Mesothelial cell of epicardium (in vitro differentiated cells): ENCODE measurements at regions not wholly inside any gene's neighbourhood (a gene's known extent, or its start where the extent isn't known, plus 50 kb on each side); places are given as distances from the start of the nearest gene placed in this dataset.

Experiments used
- DNase-seq, 2 experiments: peaks; one replicate each; pipeline ENCODE4 v3.0.0; 2021; ENCODE audit warnings: low spot score in 2 of 2; ENCODE audit not compliant: unreplicated experiment in 2 of 2
- H3K27ac Mint-ChIP-seq: 2 replicates; pipeline ENCODE4 v1.8.0; 2021; ENCODE audit warnings: mixed read lengths
- H3K27me3 Mint-ChIP-seq: 2 replicates; pipeline ENCODE4 v1.8.0; 2021; ENCODE audit warnings: low read depth, mixed read lengths
- H3K36me3 Mint-ChIP-seq: 2 replicates; pipeline ENCODE4 v1.8.0; 2021; ENCODE audit warnings: mixed read lengths
- H3K4me1 Mint-ChIP-seq: 2 replicates; pipeline ENCODE4 v1.8.0; 2021; ENCODE audit warnings: mixed read lengths
- H3K4me3 Mint-ChIP-seq: 2 replicates; pipeline ENCODE4 v1.8.0; 2021; ENCODE audit warnings: mild to moderate bottlenecking, moderate library complexity, mixed read lengths
- H3K9me3 Mint-ChIP-seq: 2 replicates; pipeline ENCODE4 v1.8.0; 2021; ENCODE audit warnings: mixed read lengths
- TF ChIP-seq, protein P1 (sequence below): fragments of 200-600 bp; sonication (generic); IDR thresholded peaks from one replicate; pipeline ENCODE4 v1.5.0; 2021; ENCODE audit warnings: antibody characterized with exemption; ENCODE audit not compliant: unreplicated experiment

DNA sequence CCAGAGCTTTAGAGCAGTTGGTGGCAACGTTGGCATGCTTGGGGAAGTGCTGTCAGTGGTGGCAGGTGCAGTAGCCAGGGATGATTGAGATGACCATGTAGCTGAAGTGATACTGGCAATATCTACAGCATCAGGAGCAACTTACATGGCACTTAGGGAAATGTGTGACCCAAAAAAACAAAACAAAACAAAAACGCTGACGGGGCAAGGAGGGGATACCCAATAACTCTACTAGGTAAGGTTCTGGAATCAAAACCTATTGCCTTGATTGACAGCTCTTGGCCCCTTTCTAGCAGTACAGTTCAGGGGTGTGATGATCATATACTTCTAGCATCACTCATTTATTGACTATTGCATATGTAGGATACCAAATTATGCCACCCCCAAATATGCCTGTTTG lies 312.6 kb downstream of the AASDHPPT start:
- no peak for DNase-seq
- Mint-ChIP-seq H3K4me3 (no peak overlapping the region), H3K27me3 (no peaks in the 10 kb centered on the region), H3K4me1 (peaks cover 9% of the 10 kb centered on the region), H3K36me3 (peaks cover 6% of the 10 kb centered on the region), H3K9me3 (peaks cover 17% of the 10 kb centered on the region), H3K27ac (no peak overlapping the region)
- TF ChIP-seq, protein P1, sequence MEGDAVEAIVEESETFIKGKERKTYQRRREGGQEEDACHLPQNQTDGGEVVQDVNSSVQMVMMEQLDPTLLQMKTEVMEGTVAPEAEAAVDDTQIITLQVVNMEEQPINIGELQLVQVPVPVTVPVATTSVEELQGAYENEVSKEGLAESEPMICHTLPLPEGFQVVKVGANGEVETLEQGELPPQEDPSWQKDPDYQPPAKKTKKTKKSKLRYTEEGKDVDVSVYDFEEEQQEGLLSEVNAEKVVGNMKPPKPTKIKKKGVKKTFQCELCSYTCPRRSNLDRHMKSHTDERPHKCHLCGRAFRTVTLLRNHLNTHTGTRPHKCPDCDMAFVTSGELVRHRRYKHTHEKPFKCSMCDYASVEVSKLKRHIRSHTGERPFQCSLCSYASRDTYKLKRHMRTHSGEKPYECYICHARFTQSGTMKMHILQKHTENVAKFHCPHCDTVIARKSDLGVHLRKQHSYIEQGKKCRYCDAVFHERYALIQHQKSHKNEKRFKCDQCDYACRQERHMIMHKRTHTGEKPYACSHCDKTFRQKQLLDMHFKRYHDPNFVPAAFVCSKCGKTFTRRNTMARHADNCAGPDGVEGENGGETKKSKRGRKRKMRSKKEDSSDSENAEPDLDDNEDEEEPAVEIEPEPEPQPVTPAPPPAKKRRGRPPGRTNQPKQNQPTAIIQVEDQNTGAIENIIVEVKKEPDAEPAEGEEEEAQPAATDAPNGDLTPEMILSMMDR: no peak

DNA sequence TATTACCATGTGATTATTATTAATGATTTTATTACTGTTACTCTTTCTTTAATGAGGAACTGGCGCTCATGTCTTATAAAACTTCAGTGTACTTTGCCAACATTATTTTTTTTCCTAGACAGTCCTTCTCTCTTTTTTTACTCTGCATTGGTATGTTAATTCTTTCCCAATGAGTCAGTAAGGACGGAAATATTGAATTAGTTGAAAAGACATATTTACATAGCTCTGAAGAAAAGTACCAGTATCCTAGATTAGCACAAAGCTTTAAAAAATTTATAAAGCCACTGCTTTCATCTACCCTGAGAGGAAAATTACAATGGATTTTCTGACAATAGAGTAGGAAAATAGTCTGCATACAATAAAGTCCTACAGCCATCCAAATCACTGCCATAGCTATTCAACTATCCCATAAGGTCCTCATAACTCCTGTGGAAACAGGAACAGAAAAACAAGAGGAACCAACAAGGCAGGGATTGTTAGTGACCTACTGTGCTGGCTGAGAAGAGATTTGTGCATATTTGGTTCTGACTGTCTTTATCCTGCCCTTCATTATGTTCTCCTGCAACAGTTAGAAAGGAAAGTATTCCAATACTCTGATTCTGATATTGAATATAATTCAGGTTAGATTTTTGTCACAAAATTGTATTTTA lies 314.4 kb downstream of the AASDHPPT start:
- TF ChIP-seq, protein P1: no peak
- peaks cover 20% of the 10 kb centered on the region for H3K9me3 Mint-ChIP-seq
- H3K27me3 Mint-ChIP-seq: no peaks in the 10 kb centered on the region
- H3K4me1 Mint-ChIP-seq: peaks cover 9% of the 10 kb centered on the region
- H3K27ac Mint-ChIP-seq: peak overlapping the region; percentile 73
- DNase-seq: no peak
- peaks cover 10% of the 10 kb centered on the region for H3K36me3 Mint-ChIP-seq
- H3K4me3 Mint-ChIP-seq: no peak overlapping the region

DNA sequence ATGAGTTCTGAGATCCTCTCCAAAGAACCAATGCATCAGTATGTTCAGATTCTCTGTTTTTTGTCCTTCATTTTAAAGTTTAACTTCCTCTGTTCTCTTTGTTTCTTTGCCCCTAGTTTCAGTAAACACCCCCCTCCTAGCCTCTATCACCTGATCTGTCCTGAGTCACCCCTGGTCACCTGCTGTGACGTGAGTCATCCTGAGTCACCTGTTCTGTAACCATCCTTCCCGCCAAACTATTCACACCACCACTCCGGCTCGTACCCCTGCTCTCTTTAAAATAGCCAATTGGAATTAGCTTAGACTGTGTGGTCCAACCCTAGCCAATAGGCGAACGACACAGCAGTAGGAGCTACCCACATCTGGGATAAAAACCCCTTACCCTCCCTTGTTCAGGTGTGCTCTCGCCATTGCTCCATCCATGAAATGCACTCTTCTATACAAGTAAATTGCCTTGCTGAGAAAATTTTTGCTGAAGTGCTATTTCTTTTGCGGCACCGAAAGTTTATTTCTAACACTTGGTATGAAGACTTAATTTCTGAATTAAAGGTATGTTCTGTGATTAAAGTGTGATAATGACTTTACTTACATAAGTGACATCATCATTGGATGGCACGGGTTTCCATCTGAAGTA lies 318.4 kb downstream of the AASDHPPT start:
- Mint-ChIP-seq H3K9me3 (peaks cover 8% of the 10 kb centered on the region), H3K27me3 (no peaks in the 10 kb centered on the region), H3K4me3 (no peak overlapping the region), H3K36me3 (peaks cover 4% of the 10 kb centered on the region), H3K4me1 (peaks cover 20% of the 10 kb centered on the region), H3K27ac (no peak overlapping the region)
- no peak for DNase-seq
- TF ChIP-seq, protein P1: no peak

DNA sequence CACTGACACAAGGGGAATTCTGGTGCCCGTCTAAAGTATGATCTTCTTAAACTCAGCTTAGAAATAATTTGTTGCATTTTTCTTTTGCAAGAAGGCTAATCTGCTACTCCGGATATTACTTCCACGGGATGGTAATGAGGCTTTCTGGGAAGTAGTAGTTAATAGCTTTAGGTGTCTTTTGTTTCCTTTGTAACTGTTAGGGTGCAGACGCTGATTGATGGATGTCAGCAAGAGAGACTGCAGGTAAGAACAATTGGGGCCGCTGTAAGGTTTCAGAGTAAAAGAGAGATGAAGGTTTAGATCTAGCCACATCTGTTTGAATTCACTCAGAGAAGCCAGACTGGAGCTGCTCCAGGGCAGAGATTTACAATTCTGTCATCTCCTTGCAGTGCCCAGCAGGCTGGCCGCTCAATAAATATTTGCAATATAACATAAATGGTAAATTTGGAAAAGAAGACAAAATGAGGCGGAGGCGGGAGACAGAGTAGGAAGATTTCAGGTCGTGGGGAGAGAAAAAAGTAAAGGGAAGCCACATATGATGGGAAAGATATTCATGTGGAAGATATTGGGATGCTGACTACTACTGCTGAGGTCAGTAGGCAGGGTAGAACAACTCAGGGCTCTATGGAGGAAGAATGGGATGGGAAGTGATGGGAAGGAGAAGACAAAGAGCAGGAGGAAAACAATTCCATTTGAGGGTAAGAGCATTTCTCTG lies 320.5 kb downstream of the AASDHPPT start:
- Mint-ChIP-seq H3K9me3 (peaks cover 8% of the 10 kb centered on the region), H3K27me3 (no peaks in the 10 kb centered on the region), H3K4me1 (peaks cover 15% of the 10 kb centered on the region), H3K36me3 (peaks cover 4% of the 10 kb centered on the region), H3K4me3 (no peak overlapping the region), H3K27ac (no peak overlapping the region)
- TF ChIP-seq, protein P1: no peak
- no peak for DNase-seq

DNA sequence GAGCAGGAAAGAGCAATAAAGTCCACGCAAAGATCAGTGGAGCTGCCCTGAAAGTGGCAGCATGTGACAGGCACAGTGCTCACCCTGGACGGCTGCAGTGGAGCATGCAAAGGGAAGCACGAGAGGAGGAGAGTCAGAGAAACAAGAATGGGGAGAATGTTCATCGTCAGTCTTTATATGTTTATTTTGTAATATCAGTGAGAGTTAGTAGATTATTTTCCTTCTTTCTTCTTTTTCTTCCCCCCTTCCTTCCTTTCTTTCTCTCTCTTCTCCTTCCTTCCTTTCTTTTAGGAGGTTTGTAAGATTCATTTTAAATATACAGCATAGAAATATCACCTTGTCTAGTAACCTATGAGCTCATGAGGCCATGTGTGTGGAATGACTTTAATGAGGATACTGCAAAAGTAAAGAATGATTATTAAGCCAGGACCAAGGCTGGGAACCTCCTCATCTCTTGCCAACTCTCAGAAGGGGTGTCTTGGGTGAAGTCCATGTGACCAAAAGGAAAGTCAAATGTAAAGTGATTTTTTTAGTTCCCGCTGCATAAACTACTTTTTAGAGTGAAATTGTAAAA lies 321.1 kb downstream of the AASDHPPT start:
- no peak overlapping the region for H3K4me3 Mint-ChIP-seq
- no peak for DNase-seq
- H3K27ac Mint-ChIP-seq: peak overlapping the region; percentile 15
- peaks cover 15% of the 10 kb centered on the region for H3K4me1 Mint-ChIP-seq
- H3K27me3 Mint-ChIP-seq: no peaks in the 10 kb centered on the region
- TF ChIP-seq, protein P1: no peak
- H3K36me3 Mint-ChIP-seq: peaks cover 4% of the 10 kb centered on the region
- H3K9me3 Mint-ChIP-seq: peaks cover 10% of the 10 kb centered on the region
